CD4-positive, alpha-beta T cell treated with Interleukin-12 subunit alpha and Interleukin-12 subunit beta, for 1 hour (primary cell): ENCODE measurements at regions not wholly inside any gene's neighbourhood (a gene's known extent, or its start where the extent isn't known, plus 50 kb on each side); places are given as distances from the start of the nearest gene placed in this dataset.

Source experiments
- DNase-seq: peaks from one replicate; pipeline ENCODE4 v3.0.0-alpha.2; 2020

GRCh38 chr20:41879123-41879522 is 260.9 kb upstream of the CHD6 start:
- DNase-seq = no peak

DNA sequence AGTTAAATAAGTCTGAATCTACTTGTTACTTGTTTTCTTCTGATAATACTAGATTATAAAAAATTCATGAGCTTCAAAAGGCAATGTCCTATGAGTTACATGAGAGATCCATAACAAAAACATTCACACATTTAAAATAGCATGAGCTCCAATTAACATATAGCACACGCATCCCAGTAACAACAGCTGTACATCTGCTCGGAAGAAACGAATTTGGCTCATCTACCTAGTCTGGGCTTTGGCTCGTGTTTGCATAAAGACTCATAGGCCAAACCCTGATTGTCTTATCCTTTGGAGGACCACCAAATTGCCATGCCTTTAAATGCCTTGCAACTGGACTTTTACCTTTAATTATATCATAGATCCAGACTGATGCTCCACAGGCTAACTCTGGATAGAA is 259.7 kb upstream of the CHD6 start:
- DNase-seq = no peak

DNA sequence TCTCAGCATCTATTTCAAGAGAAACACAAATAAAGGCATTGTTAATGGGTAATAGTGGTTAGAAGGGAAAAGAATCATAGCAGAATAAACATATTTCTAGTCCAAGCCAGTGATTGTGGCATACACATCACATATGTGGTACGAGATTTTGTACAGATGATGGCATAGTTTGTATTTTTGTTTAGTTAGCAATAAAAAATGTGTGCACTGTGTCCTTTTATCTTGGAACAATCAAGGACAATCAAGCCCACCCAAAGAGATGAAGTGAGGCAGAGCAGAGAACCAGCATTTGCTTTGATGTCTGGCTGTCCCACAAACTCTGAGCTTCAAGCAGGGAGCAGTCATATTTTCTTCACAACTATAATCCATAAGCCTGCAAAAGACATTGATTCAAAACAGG is 256.5 kb upstream of the CHD6 start:
- DNase-seq = no peak

- DNase-seq = no peak
Observed at GRCh38 chr20:41872930-41873329, 254.8 kb upstream of the CHD6 start.

DNA sequence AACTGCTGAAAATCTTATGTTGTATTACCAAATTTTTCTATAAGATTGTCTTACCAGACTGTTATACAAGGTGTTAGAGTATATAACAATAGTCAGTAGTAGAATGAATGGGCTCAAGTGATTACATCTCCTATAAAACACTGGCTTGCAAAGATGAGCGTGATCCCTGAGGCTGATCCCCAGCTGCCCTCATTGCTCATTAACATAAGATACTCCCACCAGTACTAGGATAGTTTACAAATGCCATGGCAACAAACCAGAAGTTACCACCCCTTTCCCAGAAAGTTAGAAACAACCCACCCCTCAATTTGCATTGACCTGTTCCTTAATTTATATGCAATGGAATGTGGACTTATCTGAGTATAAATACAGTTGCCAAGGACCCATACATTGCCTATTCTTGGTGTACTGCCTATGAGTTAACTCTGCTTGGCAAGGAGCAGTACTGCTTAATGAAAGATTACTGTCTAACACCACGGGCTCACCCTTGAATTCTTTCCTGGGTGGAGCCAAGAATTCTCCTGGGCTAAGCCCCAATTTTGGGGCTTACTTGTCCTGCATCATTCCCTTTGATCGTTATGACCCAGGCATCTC is 252.8 kb upstream of the CHD6 start:
- DNase-seq = no peak

DNA sequence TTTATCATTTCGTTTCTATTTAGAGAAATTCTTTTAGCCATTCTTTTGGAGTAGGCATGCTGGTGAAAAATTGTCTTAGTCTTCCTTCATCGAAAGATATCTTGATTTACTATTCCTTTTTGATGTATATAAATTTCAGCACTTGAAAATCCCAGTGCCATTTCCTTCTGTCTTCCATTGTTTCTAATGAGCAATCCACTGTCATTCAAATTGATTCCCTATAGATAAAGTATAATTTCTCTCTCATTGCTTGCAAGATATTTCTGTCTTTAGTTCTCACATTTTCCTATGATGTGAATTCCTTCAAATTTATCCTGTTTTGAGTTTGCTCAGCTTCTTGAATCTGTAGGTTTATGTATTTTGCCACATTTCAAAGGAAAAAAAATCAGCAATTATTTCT is 251.1 kb upstream of the CHD6 start:
- no peak for DNase-seq

- no peak for DNase-seq
Observed at GRCh38 chr20:41865938-41866337, 247.8 kb upstream of the CHD6 start.

DNA sequence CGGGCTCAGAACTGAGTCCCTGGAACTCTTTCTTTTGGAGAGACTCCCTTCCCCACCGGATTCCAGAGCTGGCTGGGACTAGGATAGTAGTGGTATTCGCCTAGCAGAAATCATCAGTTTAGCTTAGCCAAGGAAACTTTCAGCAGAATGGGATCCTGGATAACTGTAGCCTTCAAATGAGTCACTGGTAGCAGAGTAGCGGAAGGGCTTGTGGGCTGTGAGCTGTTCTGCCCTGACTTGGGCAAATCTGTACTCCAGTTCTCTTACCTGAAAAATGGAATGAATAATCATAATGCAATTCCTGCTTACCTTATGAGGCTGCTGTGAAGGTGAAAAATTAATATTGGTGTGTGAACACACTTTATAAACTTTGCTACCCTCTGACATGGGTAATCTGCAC is 244.3 kb upstream of the CHD6 start:
- no peak for DNase-seq

DNA sequence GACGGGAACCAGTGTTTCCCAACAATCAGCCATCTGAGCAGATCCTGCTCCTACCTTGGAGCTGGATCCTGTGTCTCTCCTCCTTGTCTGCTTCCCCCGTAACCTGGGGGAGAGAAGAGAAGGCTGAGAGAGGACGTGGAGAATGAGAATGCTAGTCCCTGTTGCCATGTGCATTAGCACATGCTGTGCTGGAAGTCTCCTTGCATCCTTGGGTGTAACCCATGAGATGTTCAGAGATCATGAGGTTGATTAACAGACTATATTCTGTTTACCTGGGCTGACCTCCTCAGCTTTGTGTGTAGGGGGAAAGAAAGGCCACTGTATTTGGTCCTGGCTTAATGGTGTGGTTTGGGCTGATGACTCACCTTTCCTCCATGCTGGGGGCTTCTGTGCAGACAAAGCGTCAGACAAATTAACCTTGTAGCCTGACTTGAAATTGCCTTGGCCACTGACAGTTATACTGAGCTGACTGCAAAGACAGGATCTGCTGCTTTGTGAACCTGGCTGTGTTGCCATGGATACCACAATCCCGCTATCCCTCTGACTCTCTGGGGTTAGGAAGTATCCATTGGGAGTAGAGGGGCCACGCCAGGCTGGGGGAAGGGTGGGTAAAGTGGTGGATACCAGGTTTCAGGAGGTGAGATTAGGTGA is 243.7 kb upstream of the CHD6 start:
- DNase-seq = no peak

DNA sequence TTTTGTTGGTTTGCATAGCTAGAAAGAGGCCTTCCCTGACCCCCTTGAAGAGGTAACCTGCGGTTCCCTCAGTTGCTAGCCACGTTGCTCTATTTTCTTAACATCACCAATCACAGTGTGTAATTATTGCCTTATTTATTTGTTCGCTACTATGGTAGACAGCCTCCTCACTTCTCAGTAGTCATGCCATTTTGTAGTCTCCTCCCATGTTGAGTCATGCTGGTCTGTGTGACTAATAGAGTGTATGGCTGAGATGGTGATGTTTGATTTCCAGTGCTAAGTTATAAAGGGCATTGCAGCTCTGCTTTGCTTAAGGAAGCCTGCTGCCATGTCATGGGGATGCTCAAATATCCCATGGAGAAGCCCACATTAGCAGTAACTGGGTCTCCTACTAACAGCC is 236.6 kb upstream of the CHD6 start:
- no peak for DNase-seq

GRCh38 chr20:41853806-41854205 is 235.6 kb upstream of the CHD6 start:
- DNase-seq = no peak

GRCh38 chr20:41848180-41848579 is 230.0 kb upstream of the CHD6 start:
- DNase-seq = no peak

- DNase-seq = no peak
Observed at GRCh38 chr20:41837669-41838224, 219.6 kb upstream of the CHD6 start.

- no peak for DNase-seq
Observed at GRCh38 chr20:41833739-41834138, 215.6 kb upstream of the CHD6 start.

DNA sequence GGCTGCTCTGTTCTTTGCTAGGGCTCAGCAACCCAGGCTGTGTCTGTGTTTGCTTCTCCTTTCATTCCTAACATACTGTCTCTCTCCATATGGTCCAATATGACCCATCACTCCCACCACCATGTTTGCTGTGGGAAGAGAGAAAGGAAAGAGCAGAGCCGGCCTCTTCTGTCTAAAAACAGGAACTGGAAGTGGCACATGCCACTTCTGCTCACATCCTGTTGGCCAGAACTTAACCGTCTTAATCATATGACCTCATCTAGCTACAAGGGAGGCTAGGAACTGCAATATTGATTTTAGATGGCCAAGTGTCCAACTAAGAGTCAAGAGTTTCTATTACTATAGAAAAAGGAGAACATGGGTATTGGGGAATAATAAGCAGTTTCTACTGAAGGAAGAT is 212.5 kb upstream of the CHD6 start:
- no peak for DNase-seq

DNA sequence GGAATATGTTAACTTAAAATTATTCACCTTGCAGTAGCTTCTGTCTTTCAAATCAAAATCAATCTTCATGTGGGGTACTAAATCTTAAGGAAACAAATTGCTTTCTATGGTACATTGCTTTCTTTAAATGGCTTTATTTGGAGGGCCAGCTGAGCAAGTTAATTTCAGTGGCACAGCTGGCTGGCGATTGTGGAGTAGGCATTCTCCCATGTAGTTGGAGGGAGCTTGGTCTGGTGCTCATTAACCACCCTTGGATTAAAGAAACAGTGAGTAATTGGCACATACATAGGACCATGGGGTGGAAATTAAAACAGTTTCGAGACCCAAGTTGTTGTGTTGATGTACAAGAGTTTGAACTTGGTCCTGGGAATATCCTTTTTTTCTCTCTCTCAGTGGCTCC is 201.3 kb upstream of the CHD6 start:
- DNase-seq = no peak

DNA sequence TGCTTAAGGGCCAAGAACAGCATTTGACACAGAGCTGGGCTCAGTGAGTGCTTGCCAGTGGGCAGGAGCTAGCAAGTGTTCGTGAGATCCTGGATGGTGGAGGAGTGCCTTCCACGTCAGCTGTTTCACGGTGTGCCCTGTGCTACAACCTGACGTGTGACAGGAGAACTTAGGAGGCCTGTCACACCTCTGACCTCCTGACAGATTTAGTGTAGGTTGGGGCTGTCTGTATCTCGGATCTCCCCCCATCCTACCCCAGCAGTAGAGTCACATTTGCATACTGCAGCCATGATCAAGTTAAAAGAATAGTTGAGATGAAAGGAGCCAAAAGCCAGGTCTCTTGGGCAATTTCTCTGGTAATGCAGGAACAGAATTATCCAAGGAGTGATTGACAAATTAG is 200.8 kb upstream of the CHD6 start:
- DNase-seq = no peak

DNA sequence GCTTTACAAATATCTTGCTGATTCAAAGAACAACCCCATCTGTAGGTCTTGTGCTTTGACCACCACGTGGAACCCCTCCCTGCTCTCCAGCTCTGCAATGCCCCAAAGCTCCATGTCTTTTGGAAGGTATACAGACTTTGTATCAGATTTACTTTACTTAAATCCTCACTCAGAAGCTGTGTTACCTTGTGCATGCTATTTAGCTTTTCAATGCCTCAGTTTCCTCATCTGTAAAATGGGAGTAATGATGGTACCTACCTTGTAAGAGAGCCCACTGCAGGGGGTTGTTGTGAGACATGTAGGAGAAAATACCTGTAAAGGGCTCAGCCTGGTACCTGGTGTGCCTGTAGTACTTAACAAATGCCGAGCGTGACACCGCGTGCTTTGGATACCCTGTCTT is 200.2 kb upstream of the CHD6 start:
- DNase-seq = no peak

DNA sequence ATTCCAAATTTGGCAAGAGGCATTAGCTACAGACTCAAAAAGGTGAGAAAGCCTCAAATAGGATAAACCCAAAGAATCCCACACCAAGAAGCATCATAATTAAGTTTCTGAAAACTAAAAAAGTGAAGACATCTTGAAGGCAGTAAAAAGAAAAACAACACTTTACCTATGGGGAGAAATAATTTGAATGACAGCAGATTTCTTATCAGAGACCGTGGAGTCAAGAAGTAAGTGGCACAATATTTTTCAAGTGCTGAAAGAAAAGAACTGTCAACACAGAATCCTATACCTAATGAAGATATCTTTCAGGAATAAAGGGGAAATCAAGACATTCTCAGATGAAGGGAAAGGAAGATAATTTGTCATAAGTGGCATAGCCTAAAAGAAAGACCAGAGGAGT is 193.3 kb upstream of the CHD6 start:
- DNase-seq = no peak

GRCh38 chr20:41800040-41800439 is 181.9 kb upstream of the CHD6 start:
- no peak for DNase-seq

GRCh38 chr20:41798930-41799502 is 180.8 kb upstream of the CHD6 start:
- DNase-seq = no peak

DNA sequence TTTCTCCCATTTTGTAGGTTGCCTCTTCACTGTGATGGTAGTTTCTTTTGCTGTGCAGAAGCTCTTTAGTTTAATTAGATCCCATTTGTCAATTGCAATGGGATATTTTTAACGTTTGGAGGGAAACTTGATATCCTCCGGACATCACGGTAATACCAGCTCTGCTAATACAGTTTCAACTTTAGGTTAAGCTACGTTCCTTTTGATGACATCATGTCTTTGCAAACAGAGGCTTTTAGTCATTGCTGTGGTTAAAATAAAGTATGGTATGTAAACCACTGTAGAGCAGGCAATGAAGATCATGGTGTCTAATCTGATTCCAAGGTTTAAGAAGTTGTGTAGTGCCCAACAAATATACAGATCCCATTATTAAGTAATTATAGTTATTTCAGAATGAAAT is 168.0 kb upstream of the CHD6 start:
- DNase-seq = no peak

DNA sequence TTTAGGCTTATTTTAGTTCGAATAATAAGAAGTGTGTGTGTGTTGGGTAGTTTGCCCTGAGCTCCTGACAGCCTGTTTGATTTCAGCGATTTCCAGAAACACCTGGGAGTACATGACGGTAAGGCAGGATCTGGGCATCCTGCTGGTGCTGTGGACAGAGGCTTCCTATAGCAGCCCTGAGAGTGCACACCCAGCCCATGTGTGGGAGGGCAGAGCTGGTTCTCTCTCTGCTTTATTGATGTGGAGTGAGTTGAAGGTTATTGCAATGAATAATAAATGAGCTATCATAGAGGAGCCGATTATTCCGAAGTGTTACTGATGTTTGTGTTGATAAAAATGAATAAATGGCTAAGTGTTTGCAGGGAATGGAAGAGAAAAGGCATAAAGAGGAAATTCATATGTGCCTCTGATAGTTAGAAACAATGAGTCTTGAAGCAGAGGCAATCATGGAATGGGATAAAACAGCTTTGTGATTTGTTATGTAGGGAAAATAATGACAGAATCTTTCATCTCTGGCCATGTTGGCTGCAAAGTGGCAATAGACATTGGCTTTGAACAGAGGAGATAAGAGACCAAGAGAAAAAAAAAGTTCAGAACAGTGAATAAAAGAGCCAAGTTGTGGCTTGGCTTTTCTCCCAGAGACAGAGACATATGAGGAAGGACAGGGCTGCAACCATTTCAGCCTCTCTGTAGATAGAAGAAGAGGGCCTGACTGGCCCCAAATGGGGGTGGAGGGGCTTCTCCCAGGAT is 166.2 kb upstream of the CHD6 start:
- no peak for DNase-seq
